GM20000 (cell line): ENCODE measurements at regions not wholly inside any gene's neighbourhood (a gene's known extent, or its start where the extent isn't known, plus 50 kb on each side); places are given as distances from the start of the nearest gene placed in this dataset.

ENCODE experiments used
- DNase-seq: peaks from one replicate; pipeline ENCODE4 v3.0.0; 2012; ENCODE audit warnings: low spot score
- CTCF ChIP-seq: IDR thresholded peaks from 2 replicates; pipeline ENCODE4 v1.5.1; 2012; ENCODE audit warnings: mild to moderate bottlenecking, control low read depth; ENCODE audit errors: extremely low read depth, missing control alignments

- DNase-seq: no peak
- no peak for TF ChIP-seq CTCF
Observed at GRCh38 chr1:83763361-83764095, 235.4 kb downstream of the TTLL7 start.

- TF ChIP-seq CTCF: no peak
- no peak for DNase-seq
Observed at GRCh38 chr1:83762416-83762815, 236.5 kb downstream of the TTLL7 start.

- DNase-seq: no peak
- TF ChIP-seq CTCF: no peak
Observed at GRCh38 chr1:83762039-83762365, 236.9 kb downstream of the TTLL7 start.

- no peak for TF ChIP-seq CTCF
Observed at GRCh38 chr1:83761167-83762038, 237.5 kb downstream of the TTLL7 start.

GRCh38 chr1:83760226-83761021 lies 238.5 kb downstream of the TTLL7 start:
- DNase-seq: no peak
- no peak for TF ChIP-seq CTCF

More at GRCh38 chr1:83761167-83762038, 237.5 kb downstream of the TTLL7 start:
- peak; percentile 76 for DNase-seq

GRCh38 chr1:83756984-83757717 lies 241.8 kb downstream of the TTLL7 start:
- no peak for TF ChIP-seq CTCF
- no peak for DNase-seq
